Choroid plexus epithelial cell (primary cell): ENCODE measurements at regions not wholly inside any gene's neighbourhood (a gene's known extent, or its start where the extent isn't known, plus 50 kb on each side); places are given as distances from the start of the nearest gene placed in this dataset.

ENCODE experiments used
- DNase-seq: peaks from one replicate; pipeline ENCODE4 v3.0.0-alpha.2; 2010; ENCODE audit warnings: low read depth
- H3K4me3 ChIP-seq: 2 replicates; pipeline ENCODE4 v1.5.1; 2011; ENCODE audit warnings: low read depth, mild to moderate bottlenecking, control low read depth, low read length, moderate library complexity
- CTCF ChIP-seq: conservative IDR thresholded peaks from 2 replicates; pipeline ENCODE4 v1.5.1; 2011; ENCODE audit warnings: low read depth, mild to moderate bottlenecking, control low read depth, inconsistent platforms, low read length, moderate library complexity

GRCh38 chr20:16984481-16984880 lies 236.3 kb downstream of the OTOR start:
- DNase-seq: no peak
- H3K4me3 ChIP-seq: no peak overlapping the region
- TF ChIP-seq CTCF: no peak

GRCh38 chr20:17003170-17003870 lies 223.5 kb upstream of the PCSK2 start:
- no peak overlapping the region for H3K4me3 ChIP-seq
- no peak for DNase-seq
- TF ChIP-seq CTCF: no peak

- no peak overlapping the region for H3K4me3 ChIP-seq
- DNase-seq: no peak
- no peak for TF ChIP-seq CTCF
These were observed 216.7 kb upstream of the PCSK2 start for GRCh38 chr20:17010181-17010580.

- no peak for DNase-seq
- no peak for TF ChIP-seq CTCF
- H3K4me3 ChIP-seq: no peak overlapping the region
These were observed 214.2 kb upstream of the PCSK2 start for GRCh38 chr20:17012546-17013226.

GRCh38 chr20:17014217-17014616 lies 212.6 kb upstream of the PCSK2 start:
- no peak for DNase-seq
- TF ChIP-seq CTCF: no peak
- no peak overlapping the region for H3K4me3 ChIP-seq

- TF ChIP-seq CTCF: no peak
- DNase-seq: no peak
- H3K4me3 ChIP-seq: no peak overlapping the region
These were observed 212.0 kb upstream of the PCSK2 start for GRCh38 chr20:17014756-17015366.

GRCh38 chr20:17017232-17017631 lies 209.6 kb upstream of the PCSK2 start:
- H3K4me3 ChIP-seq: no peak overlapping the region
- no peak for DNase-seq
- no peak for TF ChIP-seq CTCF
